COLO668 (cell line): ENCODE measurements at regions not wholly inside any gene's neighbourhood (a gene's known extent, or its start where the extent isn't known, plus 50 kb on each side); places are given as distances from the start of the nearest gene placed in this dataset.
"Not testable (repeated sequence)": the region's sequence is repeated elsewhere in the genome, so short reads cannot be mapped to it uniquely, and the experiment has no call there.

Experiments used
- DNase-seq: peaks from one replicate; lab custom pipeline; 2025; ENCODE audit not compliant: unreplicated experiment; lab: John Stamatoyannopoulos, UW

- DNase-seq = no peak
These were observed 92.2 kb upstream of the NT5E start for GRCh38 chr6:85357651-85358050.

DNA sequence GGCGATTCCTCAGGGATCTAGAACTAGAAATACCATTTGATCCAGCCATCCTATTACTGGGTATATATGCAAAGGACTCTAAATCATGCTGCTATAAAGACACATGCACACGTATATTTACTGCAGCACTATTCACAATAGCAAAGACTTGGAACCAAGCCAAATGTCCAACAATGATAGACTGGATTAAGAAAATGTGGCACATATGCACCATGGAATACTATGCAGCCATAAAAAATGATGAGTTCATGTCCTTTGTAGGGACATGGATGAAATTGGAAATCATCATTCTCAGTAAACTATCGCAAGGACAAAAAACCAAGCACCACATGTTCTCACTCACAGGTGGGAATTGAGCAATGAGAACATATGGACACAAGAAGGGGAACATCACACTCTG is 93.1 kb upstream of the NT5E start:
- DNase-seq = not testable (repeated sequence)

GRCh38 chr6:85355816-85356215 is 94.1 kb upstream of the NT5E start:
- no peak for DNase-seq

- DNase-seq = peak; percentile 51
These were observed 94.9 kb upstream of the NT5E start for GRCh38 chr6:85354761-85355618.

- DNase-seq = no peak
These were observed 96.9 kb upstream of the NT5E start for GRCh38 chr6:85353012-85353411.

GRCh38 chr6:85348643-85349042 is 101.2 kb upstream of the NT5E start:
- no peak for DNase-seq

- DNase-seq = no peak
These were observed 102.1 kb upstream of the NT5E start for GRCh38 chr6:85347812-85348211.

GRCh38 chr6:85346196-85346595 is 103.7 kb upstream of the NT5E start:
- DNase-seq = no peak

DNA sequence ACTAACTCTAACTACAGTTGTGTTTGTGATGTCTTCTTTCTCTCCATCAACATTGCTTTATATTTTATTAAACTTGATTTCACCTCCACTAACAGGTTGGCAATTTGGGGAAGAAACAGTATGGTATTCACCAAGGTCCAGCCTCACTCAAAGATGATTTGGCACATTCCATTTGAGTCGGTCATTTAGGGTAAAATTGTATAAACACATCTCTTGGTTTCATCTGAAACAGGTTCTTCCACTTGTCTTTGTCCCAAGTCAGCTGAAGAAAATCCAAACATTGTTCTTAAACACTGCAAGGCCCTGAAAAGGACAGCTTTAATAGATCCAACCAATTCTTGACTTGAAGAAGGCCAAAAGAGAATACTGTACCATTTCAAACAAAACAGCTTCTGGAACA is 104.9 kb upstream of the NT5E start:
- DNase-seq = no peak

DNA sequence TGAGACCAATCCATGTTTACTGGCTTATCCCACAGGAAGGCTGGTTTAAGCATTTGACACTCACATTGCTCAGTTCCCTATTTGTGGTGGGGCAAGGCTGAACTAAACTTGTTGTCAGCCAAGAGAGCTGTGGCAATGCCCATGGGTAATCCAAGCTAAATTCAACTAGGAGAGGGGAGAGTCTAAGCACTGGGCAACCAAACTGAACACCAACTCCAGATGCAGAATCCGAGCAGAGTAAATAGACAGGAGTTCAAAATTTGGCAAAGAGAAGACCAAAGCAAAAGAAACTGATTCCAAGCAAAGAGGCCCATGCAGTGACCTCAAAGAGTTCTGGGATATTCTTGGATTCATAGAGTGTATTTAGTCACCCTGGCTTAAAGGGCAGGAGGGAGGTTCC is 106.5 kb upstream of the NT5E start:
- DNase-seq = no peak

- DNase-seq = no peak
These were observed 120.7 kb upstream of the NT5E start for GRCh38 chr6:85329196-85329595.

DNA sequence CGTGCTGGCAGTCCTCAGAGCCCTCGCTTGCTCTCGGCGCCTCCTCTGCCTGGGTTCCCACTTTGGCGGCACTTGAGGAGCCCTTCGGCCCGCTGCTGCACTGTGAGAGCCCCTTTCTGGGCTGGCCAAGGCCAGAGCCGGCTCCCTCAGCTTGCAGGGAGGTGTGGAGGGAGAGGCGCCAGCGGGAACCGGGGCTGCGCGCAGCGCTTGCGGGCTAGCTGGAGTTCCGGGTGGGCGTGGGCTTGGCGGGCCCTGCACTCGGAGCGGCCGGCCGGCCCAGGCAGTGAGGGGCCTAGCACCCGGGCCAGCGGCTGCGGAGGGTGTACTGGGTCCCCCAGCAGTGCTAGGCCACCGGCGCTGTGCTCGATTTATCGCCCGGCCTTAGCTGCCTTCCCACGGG is 124.1 kb upstream of the NT5E start:
- DNase-seq = not testable (repeated sequence)

- DNase-seq = peak; percentile 65
These were observed 126.3 kb upstream of the NT5E start for GRCh38 chr6:85323435-85324040.

GRCh38 chr6:85322446-85323105 is 127.3 kb upstream of the NT5E start:
- no peak for DNase-seq

DNA sequence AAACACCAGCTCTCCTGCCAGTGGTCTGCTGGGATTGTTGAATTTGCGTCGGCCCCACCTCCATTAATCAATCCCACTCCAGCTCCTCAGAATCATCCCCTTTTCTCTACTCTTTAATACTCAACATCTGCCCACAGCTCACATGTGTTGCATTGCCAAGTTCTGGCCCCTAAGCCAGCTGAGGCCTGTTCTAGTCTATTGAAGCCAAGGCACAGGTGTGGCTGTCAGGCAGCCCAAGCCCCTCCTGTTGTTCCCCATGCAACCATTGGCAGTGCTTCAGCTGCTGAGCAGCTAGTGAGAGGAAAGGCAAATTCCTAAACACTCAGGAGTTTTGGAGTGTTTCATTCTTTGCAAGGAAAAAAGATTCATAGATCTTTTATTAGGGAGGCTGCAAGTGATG is 128.0 kb upstream of the NT5E start:
- no peak for DNase-seq

DNA sequence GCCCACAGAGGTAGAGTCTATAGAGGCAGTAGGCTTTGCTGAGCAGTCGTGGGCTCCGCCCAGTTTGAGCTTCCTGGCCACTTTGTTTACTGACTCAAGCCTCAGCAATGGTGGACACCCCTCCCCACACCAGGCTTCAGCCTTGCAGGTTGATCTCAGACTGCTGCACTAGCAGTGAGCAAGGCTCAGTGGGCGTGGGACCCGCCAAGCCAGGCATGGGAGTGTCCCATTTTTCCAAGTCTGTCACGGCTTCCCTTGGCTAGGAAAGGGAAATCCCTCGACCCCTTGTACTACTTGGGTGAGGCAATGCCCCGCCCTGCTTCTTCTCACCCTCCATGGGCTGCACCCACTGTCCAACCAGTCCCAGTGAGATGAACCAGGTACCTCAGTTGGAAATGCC is 135.3 kb upstream of the NT5E start:
- DNase-seq = no peak

GRCh38 chr6:85300581-85300980 is 149.3 kb upstream of the NT5E start:
- DNase-seq = no peak

- no peak for DNase-seq
These were observed 151.3 kb upstream of the NT5E start for GRCh38 chr6:85298553-85298952.

- DNase-seq = no peak
These were observed 158.6 kb upstream of the NT5E start for GRCh38 chr6:85291326-85291725.

DNA sequence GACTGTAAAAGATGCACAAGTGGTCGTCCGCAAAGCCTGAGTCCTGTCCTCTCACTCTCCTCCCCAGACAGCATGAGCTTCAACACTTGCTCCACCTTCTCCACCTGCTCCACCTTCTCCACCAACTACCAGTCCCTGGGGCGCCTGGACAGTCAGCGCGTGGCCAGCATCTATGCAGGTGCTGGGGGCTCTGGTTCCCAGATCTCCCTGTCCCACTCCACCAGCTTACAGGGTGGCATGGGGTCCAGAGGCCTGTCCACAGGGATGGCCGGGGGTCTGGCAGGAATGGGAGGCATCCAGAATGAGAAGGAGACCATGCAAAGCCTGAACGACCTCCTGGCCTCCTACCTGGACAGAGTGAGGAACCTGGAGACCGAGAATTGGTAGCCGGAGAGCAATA is 162.2 kb upstream of the NT5E start:
- DNase-seq = no peak

- no peak for DNase-seq
These were observed 162.7 kb upstream of the NT5E start for GRCh38 chr6:85287158-85287557.

GRCh38 chr6:85286507-85286906 is 163.4 kb upstream of the NT5E start:
- not testable (repeated sequence) for DNase-seq
